ENCODE measurements at regions not wholly inside any gene's neighbourhood (a gene's known extent, or its start where the extent isn't known, plus 50 kb on each side); places are given as distances from the start of the nearest gene placed in this dataset.

DNA sequence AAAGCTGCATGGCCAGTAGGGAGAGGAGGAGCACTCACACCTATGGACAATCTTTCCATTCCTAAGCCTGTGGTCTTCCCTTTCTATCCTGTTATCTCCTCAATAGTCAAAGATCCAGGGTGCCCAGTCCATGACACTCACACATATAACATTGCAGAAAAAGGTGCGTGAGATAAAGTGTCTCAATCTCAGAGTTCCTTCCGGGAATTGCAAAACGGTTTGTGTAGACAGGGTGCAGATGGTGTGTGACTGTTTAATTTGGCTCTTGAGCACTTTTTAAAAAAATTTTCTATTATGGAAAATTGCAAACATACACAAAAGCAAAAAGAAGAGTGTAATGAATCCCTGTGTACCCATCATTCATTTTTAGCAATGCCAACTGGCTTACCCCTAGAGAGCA, 1493.6 kb downstream of the AACS start:
- DNase-seq, result no peak

DNA sequence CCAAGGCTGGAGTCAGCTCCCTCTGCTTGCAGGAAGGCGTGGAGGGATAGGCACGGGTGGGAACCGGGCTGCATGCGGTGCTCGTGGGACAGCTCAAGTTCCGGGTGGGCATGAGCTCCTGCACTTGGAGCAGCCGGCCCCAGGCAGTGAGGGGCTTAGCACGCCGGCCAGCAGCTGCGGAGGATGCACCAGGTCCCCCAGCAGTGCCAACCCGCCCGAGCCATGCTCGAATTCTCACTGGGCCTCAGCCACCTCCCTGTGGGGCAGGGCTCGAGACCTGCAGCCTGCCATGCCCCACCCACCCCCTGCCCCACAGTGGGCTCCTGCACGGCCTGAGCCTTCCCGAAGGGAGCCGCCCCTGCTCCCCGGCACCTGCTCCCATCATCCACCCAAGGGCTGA, 1501.8 kb downstream of the AACS start:
- DNase-seq, result no peak

DNA sequence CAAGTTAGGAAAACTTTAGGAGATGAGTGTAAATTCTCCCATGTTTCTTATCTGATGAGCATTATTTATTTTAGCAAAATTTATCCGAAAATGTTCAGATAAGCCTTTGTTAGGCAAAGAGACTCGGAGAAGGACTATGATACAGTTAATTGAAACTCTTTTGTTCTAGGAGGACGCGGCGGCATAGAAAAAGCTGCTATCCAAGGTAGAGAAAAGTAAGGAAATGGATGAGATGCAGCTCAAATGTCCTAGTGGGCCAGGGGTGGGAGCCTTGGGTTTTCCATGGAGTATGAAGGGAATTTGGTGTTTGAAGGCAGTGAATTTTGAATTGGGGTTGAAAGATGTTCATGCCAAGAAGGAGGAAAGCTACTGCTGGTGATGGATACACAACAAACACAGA, 1504.5 kb downstream of the AACS start:
- no peak for DNase-seq

DNA sequence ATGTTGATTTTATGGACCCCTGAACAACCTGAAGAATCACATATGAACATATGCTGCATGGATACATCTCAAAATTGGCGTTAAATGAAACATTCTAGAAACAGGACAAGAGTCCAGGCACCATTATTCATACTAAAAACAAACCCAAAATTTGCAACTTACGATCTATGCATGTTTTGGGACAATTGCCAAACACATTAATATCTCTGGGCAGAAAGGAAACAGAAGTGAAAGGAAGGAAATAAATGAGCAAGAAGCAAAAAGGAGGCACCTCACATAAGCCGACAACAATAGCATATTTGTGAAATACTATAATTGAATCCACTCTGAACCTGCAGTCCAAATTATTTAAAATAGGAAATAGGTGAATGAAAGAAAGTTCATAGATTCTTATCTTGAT, 1505.3 kb downstream of the AACS start:
- DNase-seq, result no peak

DNA sequence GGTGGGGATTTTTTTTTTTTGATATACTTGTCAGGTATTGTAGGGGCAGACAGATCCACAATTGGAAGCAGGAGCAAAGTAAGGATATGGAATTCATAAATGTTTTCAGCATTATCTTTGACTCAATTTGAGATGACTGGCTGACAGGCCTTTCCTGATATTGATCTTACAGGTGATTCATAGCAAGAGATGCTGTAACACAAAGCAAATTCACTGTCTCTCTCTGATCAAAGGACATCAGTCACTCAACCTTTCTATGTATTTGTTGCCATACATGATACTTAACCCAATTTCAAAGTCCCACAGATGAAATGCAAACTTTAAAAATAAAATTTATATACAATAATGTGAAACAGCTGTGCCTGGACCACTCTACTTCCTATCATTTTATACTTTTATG, 1506.9 kb downstream of the AACS start:
- DNase-seq, result no peak

DNA sequence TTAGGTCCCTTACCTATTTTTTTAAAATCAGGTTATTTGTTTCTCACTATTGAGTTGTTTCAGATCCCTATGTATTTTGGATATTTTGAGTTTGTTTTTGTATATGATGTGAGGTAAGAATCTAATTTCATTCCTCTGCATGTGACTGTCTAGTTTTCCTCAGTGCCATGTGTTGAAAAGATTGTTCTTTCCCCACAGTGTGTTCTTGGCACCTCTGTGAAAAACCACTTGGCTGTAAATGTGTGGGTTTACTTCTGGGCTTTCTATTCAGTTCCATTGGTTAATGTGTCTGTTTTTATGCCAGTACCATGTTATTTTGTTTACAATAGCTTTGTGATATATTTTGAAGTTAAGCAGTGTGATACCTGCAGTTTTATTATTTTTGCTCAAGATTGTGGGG, 1516.4 kb downstream of the AACS start:
- DNase-seq, result no peak

DNA sequence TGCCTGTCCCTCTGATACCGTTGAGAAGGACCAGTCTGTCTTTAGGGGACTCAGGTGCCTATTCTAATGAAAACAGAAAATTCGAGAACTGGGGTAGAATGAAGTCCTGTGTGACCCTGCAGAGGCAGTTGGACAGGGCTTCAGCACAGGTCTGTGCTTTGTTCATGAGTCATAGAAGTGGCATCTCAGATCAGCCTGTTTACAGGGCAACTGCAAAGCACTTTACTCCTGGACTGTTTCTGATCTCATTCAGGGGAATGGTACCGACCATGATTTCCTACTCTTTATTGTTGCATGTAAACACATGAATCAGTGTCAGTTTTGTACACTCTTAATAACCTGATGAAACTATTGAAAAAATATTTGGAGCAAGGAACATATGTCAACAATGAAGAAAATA, 1517.0 kb downstream of the AACS start:
- DNase-seq, result no peak

DNA sequence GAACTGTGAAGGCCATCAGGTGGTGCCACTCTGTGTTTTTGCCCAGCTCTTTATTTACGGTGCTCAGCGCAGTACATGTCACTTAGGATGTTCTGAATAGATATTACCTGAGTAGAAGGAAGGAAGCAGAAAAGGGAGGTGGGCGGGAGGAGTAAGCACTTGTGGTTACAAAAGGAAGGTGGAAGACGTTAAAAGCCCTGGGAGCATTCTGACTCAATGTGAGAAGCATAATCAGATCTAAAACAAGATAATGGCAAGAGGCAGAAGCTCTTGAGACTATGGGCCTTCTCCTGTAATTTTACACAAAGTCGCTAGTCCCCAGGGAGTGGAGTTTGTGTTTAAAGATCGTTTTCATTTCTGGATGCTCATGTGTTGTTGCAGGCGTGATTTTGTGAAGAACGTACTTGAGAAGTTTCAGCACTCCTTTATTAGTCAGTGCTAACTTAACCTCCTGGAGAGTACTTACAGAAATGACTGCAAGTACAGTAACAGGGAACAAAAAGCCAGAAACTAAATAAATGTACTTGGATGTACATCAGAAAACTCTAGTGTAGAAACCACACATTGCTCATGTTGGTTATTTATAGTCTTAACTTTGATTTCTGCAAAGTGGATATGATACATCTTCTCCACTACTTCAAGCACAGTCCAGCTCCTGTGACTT, 1523.5 kb downstream of the AACS start:
- DNase-seq, result peak in 1 of 2 donors; percentile 8

DNA sequence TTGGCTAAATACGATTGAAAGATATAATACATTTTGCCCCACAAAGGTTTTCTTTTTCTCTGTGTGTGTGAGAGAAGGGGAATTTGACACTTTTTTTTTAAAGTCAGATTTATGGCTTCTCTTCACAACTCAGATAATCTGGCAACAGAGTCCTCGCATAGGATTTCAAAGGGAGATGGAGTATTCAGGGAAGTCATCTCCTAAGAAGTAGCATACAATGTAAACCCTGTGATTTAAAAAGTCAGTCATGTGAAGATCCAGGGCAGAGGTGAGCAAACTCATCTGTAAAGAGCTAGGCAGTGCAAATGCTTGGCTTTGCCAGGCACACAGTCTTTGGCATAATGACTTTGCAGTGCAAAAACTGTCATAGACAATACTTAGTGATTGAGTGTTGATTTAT, 1526.3 kb downstream of the AACS start:
- DNase-seq, result no peak

DNA sequence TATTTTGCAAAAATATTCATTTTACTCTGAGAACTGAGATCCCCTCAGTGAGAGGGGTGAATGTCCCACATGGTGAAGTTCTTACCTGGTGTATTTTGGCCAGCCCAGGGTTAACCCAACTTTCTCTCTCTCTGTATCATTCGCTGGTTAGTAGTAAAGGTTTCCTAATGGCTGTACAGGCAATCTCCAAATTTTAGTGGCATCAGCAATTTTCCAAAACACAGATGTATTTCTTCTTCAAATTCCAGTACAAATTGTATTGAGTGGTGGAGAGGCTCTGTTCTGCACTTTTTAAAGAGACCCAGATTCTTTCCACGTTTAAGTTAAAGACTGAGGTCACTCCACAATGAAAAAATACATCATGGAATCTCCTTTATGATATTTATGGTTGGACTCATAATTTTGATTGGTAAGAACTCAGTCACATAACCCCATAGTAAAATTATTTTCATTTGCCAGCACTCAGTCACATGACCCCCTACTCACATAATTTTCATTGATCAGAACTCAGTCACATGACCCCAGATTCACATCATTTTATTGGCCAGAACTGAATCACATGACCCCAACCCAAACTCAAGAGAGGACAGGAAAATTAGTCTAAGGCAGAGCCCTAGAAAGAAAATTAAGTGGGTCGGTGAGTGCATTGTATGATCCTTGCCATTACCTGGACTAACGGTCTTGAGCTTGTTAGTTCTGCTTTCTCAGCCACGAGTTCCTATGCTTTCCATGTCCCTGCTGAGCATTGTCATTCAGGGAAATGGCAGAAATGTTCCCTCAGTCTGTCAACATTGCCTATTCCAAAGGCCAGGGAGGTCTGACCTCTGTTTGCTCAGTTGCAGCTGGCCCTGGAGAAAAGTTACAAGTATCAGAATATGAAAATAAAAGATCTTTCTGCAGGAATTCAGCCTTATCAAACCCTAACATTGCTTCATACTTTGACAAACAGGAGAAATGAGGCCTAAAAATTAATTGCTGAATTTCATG, 1536.2 kb downstream of the AACS start:
- DNase-seq, result no peak

DNA sequence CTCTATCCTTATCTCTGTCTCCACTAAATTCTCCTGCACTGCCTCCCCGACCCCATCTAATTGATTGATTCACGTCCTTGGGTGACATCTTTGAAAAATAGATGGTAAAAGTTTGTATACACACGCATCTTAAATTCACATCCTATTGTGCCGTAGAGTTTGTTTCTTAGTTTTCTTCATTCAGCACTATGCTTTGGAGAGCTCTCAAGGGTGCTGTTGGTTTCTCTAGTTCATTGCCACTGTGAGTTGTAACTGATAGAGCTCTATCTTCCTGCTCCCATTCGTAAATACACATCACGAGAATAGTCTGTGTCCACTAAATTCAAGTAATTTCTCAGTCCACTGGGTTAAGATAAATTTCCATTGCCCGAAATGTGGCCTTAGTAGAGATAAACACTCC, 1537.4 kb downstream of the AACS start:
- no peak for DNase-seq

DNA sequence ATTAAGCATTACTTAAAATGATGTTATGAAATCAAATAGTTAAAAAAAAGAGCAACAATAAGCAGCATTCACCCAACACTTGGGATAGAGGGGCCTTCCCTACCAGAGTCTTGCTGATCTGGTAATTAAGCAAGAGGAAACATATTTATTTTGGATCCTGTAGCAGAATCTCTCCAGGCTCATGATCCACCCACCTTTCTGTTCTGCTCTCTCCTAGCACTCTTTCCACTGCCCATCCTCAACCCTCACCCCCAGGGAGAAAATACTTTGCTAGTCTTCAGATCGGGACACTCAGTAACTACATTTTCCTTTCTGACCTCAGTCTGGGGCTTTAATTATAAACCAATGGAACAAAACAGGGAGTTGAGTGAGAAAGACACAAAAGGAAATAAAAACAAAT, 1541.9 kb downstream of the AACS start:
- DNase-seq, result no peak

DNA sequence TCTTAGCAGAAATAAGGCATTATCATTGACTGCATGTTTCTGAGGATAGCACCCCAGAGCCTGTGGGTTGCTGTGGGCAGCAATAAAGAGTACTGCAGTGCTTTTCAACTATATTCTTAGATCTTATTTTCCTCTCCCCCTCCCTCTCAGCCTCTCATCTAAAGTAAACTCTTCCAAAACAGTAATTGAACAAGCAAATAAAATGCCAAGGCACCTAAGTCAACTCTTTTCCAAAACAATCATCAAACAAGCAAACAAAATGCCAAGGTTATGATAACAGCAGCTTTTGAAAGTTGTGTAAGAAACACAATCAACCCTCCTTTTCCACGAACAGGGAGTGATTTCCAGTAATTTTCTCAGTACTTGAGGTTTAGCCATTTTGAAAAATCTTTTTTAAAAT, 1542.6 kb downstream of the AACS start:
- DNase-seq, result no peak

DNA sequence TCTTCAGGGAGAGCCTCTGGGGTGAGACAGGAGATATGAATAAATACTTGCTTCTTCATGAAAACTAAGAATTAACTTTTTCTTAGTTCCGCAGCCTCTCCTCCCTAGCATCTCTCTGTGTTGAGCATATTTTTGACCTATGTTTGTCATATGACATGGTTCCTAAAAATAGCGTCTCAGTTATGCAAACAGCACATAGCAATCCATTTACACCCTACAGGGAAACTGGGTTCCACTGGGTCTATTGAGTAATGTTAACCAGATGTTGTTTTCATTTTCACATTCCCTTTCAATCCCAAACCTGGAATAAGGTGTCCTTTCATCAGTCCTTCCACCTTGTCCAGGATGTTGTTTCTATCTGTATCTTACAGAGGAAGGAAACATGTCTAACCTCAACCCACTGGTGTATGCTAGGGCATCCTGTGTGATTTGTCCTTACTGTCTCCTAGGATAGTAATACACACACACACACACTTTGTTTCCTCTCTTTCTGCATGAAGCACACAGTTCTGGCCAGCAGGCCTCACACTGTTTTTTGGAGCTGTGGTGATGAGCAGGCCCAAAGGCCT, 1543.5 kb downstream of the AACS start:
- DNase-seq, result no peak

DNA sequence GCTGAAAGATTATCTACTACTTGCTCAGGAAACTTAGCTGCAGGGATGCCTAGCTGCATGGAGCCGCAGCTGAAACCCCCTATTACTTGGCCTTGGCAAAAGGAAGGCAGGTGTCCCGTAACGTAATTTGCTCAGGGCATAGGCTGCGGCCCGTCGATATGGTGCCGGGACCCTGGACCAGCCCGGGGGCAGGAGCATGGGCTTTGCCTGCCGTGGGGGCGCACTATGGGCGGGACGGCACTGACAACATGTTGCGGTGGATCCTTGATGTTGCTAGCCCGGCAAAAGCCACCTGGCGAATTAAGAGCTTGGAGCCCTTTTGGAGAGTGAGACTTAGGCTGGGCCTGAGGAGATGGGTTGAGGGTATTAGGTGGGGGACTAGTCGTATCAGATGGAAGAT, 1551.2 kb downstream of the AACS start:
- DNase-seq, result no peak

DNA sequence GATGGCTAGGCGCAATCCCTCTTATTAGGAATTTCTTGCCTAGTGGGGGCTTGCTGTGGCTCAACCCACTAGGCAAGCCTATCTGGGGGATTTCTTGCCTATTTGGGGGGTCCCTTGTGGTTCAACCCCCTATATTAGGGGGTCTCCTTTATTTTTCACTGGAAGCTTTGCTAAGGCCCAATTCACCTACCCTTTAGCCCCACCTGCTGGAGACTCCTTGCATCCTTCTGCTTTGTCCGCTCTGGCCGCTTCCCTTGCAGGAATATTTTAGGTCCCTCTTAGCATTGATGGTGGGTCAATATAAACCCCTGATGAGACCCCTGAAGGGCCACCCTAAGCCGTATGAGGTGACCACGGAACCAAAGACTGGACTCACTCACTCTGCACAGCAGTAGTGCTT, 1552.1 kb downstream of the AACS start:
- peak in 1 of 2 donors; percentile 10 for DNase-seq

DNA sequence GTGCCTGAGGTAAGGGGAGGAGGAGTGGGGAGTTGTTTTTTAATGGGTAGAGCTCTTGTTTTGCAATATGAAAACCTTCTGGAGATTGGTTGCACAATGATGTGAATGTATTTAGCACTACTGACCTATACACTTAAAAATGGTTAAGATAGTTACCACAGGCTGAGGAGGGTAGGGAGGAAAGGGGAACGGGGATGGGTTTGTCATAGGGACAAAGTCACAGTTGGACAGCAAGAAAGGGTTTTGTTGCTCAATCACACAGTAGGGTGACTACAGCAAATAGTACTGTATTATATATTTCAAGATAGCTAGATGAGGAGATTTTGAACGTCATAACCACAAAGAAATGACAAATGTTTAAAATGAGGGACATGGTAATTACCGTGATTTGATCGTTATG, 1562.4 kb downstream of the AACS start:
- no peak for DNase-seq

DNA sequence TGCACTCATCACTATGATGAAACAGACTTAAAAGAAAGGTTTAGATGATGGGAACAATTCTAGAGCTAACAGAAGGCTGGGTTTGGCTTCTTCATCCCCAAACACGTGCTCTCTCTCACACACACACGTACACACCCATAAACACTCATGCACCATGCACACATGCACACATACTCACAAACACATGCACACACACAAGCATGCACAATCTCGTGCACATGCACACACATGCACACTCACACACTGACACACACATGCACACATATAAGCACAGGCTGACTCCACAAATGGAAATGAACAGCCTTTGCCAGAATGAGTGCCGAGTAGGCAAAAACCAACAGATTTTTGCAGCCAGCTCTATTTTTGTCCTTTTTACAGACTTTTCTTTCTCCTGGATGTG, 1571.6 kb downstream of the AACS start:
- no peak for DNase-seq

DNA sequence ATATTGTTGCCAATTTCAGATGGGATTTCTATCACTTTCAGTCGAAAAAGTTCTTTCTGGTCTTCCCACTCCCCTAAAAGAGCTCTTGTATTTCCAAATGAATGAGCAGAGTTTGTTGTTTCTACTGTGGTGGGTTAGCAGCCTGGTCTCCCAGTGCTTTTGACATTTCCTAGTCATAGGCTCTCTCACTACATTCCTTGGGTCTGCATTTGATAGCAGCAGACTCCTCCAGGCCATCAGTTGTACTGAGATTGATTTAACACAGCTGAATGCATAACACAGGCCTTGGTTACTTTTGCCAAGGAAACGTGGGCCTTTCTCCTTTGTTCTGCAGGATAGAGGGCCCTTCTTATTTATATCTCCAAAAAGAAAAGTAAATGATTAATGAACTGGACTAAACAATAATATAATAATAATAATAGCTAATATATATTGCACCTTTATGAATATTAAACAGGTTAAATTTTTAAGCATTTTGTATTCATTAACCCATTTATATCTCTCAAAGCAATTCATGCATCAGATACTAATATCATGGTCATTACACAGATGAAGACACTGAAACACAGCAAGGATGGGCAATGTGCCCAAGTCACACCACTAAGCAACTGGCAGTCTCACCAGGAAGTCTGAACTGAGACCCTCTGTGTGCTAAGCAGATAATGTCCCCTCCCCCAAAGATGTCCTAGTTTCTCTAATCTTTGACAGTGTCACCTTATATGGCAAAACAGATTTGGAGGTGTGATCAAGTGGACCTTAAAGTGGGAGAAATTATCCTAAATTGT, 1579.2 kb downstream of the AACS start:
- no peak for DNase-seq

DNA sequence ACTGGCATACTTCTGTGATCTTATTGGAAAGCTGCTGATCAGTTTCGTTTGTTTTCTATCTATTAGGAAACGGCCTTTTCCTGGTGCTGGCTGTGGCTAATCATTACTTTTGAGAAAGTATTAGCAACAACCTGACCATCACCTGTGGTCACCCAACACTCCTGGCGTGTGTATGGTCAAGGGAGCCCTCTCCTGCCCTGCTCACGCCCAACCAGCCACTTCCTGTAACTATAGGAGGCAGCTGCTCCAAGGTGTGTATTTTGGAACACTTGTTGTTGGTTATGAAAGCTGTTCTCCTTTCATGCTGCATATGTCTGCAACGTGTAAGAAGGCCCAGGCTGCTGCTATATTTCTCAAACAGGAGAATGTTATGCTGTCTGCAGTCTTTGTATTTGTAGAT, 1582.8 kb downstream of the AACS start:
- no peak for DNase-seq

DNA sequence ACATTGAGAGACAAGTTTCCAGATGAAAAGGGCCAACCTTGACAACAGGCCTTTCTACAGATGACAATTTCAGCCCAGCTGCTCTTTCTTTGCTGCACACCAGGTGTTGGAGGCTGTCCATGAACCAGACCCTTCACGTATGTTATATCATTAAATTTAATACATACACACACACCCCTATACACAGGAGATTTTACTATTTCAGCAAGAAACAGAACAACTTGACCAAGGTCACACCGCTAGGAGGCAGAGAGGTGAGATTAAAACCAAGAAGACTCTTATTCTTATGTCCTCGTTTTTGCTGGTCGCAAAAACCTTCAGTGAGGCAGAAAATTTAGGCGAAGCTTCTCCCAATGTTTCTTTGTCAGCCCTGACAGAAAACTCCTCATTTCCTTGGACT, 1585.9 kb downstream of the AACS start:
- DNase-seq, result no peak

DNA sequence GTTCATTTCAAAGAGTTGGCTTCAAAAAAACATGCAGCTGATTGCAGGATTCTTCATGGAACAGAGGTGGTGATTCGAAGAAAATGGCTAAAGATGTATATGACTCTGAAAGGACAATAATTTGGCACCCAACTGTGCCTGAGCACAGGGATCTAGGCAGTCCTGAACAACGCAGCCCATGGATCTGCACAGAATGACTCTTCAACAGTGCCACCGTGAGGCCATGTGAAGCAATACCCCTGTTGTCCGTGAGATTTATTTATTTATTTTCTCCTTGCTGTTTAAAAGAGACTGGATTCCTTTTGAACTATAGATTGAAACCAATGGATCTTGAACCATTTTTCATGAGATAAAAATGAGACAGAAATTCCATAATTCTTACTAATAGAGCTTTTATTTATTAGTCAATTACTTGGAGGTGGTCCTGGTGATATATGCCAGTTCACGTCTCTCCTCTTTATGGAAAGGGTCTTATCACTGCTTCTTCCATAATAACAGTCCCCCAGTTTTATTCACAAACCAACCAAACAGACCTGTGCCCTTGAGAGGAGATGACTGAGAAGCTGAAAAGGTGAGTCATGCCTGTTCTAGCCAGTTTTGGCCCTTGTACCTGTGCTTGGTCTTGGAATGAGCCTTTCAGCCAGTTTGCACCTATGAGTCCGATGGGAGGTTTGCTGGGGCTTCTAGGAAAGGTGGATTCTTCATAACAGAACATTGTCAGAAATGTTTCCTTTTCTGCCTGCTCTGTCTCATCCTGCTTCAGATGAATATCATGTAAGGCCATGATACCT, 1598.3 kb downstream of the AACS start:
- peak in 1 of 2 donors; percentile 10 for DNase-seq

Measured in stimulated activated CD4-positive, alpha-beta T cell treated with anti-CD3 and anti-CD28 coated beads, Interleukin-2, amount 100 ng/mL, for 24 hours (primary cell).